ENCODE measurements at regions not wholly inside any gene's neighbourhood (a gene's known extent, or its start where the extent isn't known, plus 50 kb on each side); places are given as distances from the start of the nearest gene placed in this dataset.
"Not testable (repeated sequence)": the region's sequence is repeated elsewhere in the genome, so short reads cannot be mapped to it uniquely, and the experiment has no call there.

- no peak for DNase-seq (ENCODE audit: low read depth)
- no peak overlapping the region for H3K4me3 ChIP-seq (ENCODE audit: low read length)
- TF ChIP-seq, protein P1, sequence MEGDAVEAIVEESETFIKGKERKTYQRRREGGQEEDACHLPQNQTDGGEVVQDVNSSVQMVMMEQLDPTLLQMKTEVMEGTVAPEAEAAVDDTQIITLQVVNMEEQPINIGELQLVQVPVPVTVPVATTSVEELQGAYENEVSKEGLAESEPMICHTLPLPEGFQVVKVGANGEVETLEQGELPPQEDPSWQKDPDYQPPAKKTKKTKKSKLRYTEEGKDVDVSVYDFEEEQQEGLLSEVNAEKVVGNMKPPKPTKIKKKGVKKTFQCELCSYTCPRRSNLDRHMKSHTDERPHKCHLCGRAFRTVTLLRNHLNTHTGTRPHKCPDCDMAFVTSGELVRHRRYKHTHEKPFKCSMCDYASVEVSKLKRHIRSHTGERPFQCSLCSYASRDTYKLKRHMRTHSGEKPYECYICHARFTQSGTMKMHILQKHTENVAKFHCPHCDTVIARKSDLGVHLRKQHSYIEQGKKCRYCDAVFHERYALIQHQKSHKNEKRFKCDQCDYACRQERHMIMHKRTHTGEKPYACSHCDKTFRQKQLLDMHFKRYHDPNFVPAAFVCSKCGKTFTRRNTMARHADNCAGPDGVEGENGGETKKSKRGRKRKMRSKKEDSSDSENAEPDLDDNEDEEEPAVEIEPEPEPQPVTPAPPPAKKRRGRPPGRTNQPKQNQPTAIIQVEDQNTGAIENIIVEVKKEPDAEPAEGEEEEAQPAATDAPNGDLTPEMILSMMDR (IDR thresholded peaks at IDR 0.05; ENCODE audit: insufficient read depth, low read depth, low read length, missing control alignments): no peak
Measured at GRCh38 chrX:40875476-40875875, 140.1 kb upstream of the MED14 start.

GRCh38 chrX:40877887-40878286, 142.5 kb upstream of the MED14 start:
- DNase-seq (ENCODE audit: low read depth): peak; percentile 32
- no peak overlapping the region for H3K4me3 ChIP-seq (ENCODE audit: low read length)
- TF ChIP-seq, protein P1 (IDR thresholded peaks at IDR 0.05; ENCODE audit: insufficient read depth, low read depth, low read length, missing control alignments): peak; percentile 32

- no peak overlapping the region for H3K4me3 ChIP-seq (ENCODE audit: low read length)
- no peak for DNase-seq (ENCODE audit: low read depth)
- TF ChIP-seq, protein P1 (IDR thresholded peaks at IDR 0.05; ENCODE audit: insufficient read depth, low read depth, low read length, missing control alignments): no peak
Measured at GRCh38 chrX:40878766-40879165, 143.4 kb upstream of the MED14 start.

- H3K4me3 ChIP-seq (ENCODE audit: low read length); DNase-seq (ENCODE audit: low read depth): not testable (repeated sequence)
Measured at GRCh38 chrX:40879172-40879571, 143.8 kb upstream of the MED14 start.

- no peak for DNase-seq (ENCODE audit: low read depth)
- no peak overlapping the region for H3K4me3 ChIP-seq (ENCODE audit: low read length)
- TF ChIP-seq, protein P1 (IDR thresholded peaks at IDR 0.05; ENCODE audit: insufficient read depth, low read depth, low read length, missing control alignments): no peak
Measured at GRCh38 chrX:40880712-40881111, 145.4 kb upstream of the MED14 start.

- TF ChIP-seq, protein P1 (IDR thresholded peaks at IDR 0.05; ENCODE audit: insufficient read depth, low read depth, low read length, missing control alignments): no peak
Measured at GRCh38 chrX:40883021-40883619, 147.8 kb upstream of the MED14 start.

GRCh38 chrX:40885989-40886388, 150.6 kb upstream of the MED14 start:
- TF ChIP-seq, protein P1 (IDR thresholded peaks at IDR 0.05; ENCODE audit: insufficient read depth, low read depth, low read length, missing control alignments): no peak
- H3K4me3 ChIP-seq (ENCODE audit: low read length): no peak overlapping the region
- no peak for DNase-seq (ENCODE audit: low read depth)

More at GRCh38 chrX:40883021-40883619, 147.8 kb upstream of the MED14 start:
- H3K4me3 ChIP-seq (ENCODE audit: low read length): no peak overlapping the region
- DNase-seq (ENCODE audit: low read depth): no peak
